ENCODE measurements at regions not wholly inside any gene's neighbourhood (a gene's known extent, or its start where the extent isn't known, plus 50 kb on each side); places are given as distances from the start of the nearest gene placed in this dataset.

- no peak overlapping the region for H3K4me3 ChIP-seq (ENCODE audit: control insufficient read depth, low read depth, low read length)
- TF ChIP-seq CTCF (conservative IDR thresholded peaks at IDR 0.05; ENCODE audit: control insufficient read depth, insufficient read depth, low read depth, low read length): no peak
- no peak for DNase-seq (ENCODE audit: low read depth)
Observed at GRCh38 chr6:19668710-19669109, 168.5 kb upstream of the ID4 start.

- TF ChIP-seq CTCF (conservative IDR thresholded peaks at IDR 0.05; ENCODE audit: control insufficient read depth, insufficient read depth, low read depth, low read length): no peak
- no peak overlapping the region for H3K4me3 ChIP-seq (ENCODE audit: control insufficient read depth, low read depth, low read length)
- DNase-seq (ENCODE audit: low read depth): no peak
Observed at GRCh38 chr6:19669206-19669605, 168.0 kb upstream of the ID4 start.

- no peak for TF ChIP-seq CTCF (conservative IDR thresholded peaks at IDR 0.05; ENCODE audit: control insufficient read depth, insufficient read depth, low read depth, low read length)
- H3K4me3 ChIP-seq (ENCODE audit: control insufficient read depth, low read depth, low read length): no peak overlapping the region
- DNase-seq (ENCODE audit: low read depth): no peak
Observed at GRCh38 chr6:19682859-19683258, 154.3 kb upstream of the ID4 start.

GRCh38 chr6:19690325-19691075 lies 146.7 kb upstream of the ID4 start:
- no peak for DNase-seq (ENCODE audit: low read depth)
- H3K4me3 ChIP-seq (ENCODE audit: control insufficient read depth, low read depth, low read length): no peak overlapping the region
- no peak for TF ChIP-seq CTCF (conservative IDR thresholded peaks at IDR 0.05; ENCODE audit: control insufficient read depth, insufficient read depth, low read depth, low read length)

- no peak overlapping the region for H3K4me3 ChIP-seq (ENCODE audit: control insufficient read depth, low read depth, low read length)
- no peak for TF ChIP-seq CTCF (conservative IDR thresholded peaks at IDR 0.05; ENCODE audit: control insufficient read depth, insufficient read depth, low read depth, low read length)
- no peak for DNase-seq (ENCODE audit: low read depth)
Observed at GRCh38 chr6:19691465-19692167, 145.6 kb upstream of the ID4 start.

- no peak overlapping the region for H3K4me3 ChIP-seq (ENCODE audit: control insufficient read depth, low read depth, low read length)
- no peak for TF ChIP-seq CTCF (conservative IDR thresholded peaks at IDR 0.05; ENCODE audit: control insufficient read depth, insufficient read depth, low read depth, low read length)
- DNase-seq (ENCODE audit: low read depth): no peak
Observed at GRCh38 chr6:19692506-19693298, 144.5 kb upstream of the ID4 start.

Data from fibroblast of mammary gland (primary cell).